Stomach (tissue), 4 donors: ENCODE measurements at regions not wholly inside any gene's neighbourhood (a gene's known extent, or its start where the extent isn't known, plus 50 kb on each side); places are given as distances from the start of the nearest gene placed in this dataset.

Experiments used
- POLR2A ChIP-seq, 4 donors: fragments of 450-650 bp; IDR thresholded peaks; one replicate each; pipeline ENCODE4 v1.6.1; 2016; ENCODE audit warnings: antibody characterized with exemption in 4 of 4, control low read depth in 2 of 4, mild to moderate bottlenecking in 1 of 4, moderate library complexity in 1 of 4
- POLR2AphosphoS5 ChIP-seq, 3 donors: sonication (generic); formaldehyde crosslinking; IDR thresholded peaks; one replicate each; pipeline ENCODE4 v1.6.1; 2016; ENCODE audit warnings: antibody characterized with exemption in 3 of 3
- TF ChIP-seq, protein P1 (sequence below), 7 experiments: fragments of 450-650 bp in 4 of 7; fragments of 200-600 bp in 3 of 7; sonication (generic) in 3 of 7; IDR thresholded peaks; one replicate each; pipeline ENCODE4 v1.5.1; 2016 to 2019; ENCODE audit warnings: antibody characterized with exemption in 7 of 7, control low read depth in 2 of 7, mild to moderate bottlenecking in 1 of 7

DNA sequence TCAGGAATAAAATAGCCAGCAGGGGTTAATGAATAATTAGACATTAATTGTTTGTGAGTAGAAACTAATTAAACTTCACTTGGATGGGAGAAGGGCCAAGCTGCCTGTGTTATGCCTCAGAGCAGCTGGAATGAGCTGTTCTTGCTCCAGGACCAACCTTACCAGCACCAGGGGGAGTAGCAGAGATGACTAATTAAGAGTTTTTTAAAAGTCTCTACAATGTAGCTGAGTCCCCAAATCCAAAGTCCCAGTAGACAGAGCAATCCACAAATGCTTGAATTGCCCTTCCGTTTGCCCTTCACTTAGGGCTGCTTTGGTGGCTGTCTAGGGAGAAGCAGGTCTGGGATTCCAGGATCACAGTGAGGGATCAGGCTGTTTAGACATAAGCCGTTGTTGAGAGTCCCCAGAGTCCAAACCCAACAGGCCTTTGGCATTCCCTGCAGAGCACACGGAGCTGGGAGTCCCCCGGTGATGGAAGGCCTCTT lies 59.4 kb downstream of the RHOB start:
- TF ChIP-seq, protein P1, sequence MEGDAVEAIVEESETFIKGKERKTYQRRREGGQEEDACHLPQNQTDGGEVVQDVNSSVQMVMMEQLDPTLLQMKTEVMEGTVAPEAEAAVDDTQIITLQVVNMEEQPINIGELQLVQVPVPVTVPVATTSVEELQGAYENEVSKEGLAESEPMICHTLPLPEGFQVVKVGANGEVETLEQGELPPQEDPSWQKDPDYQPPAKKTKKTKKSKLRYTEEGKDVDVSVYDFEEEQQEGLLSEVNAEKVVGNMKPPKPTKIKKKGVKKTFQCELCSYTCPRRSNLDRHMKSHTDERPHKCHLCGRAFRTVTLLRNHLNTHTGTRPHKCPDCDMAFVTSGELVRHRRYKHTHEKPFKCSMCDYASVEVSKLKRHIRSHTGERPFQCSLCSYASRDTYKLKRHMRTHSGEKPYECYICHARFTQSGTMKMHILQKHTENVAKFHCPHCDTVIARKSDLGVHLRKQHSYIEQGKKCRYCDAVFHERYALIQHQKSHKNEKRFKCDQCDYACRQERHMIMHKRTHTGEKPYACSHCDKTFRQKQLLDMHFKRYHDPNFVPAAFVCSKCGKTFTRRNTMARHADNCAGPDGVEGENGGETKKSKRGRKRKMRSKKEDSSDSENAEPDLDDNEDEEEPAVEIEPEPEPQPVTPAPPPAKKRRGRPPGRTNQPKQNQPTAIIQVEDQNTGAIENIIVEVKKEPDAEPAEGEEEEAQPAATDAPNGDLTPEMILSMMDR (IDR thresholded peaks at IDR 0.05), result no peak
- TF ChIP-seq POLR2A (IDR thresholded peaks at IDR 0.05) (no peak), POLR2AphosphoS5 (IDR thresholded peaks at IDR 0.05) (no peak)
